NCI-H2227 (cell line): ENCODE measurements at regions not wholly inside any gene's neighbourhood (a gene's known extent, or its start where the extent isn't known, plus 50 kb on each side); places are given as distances from the start of the nearest gene placed in this dataset.
"Not testable (repeated sequence)": the region's sequence is repeated elsewhere in the genome, so short reads cannot be mapped to it uniquely, and the experiment has no call there.

Experiments used
- DNase-seq: peaks from one replicate; lab custom pipeline; 2025; ENCODE audit not compliant: unreplicated experiment; lab: John Stamatoyannopoulos, UW

GRCh38 chr5:25029004-25029403 lies 384.2 kb upstream of the CDH10 start:
- DNase-seq: no peak

- no peak for DNase-seq
These were observed 382.7 kb upstream of the CDH10 start for GRCh38 chr5:25027526-25027925.

- no peak for DNase-seq
These were observed 382.3 kb upstream of the CDH10 start for GRCh38 chr5:25027061-25027460.

DNA sequence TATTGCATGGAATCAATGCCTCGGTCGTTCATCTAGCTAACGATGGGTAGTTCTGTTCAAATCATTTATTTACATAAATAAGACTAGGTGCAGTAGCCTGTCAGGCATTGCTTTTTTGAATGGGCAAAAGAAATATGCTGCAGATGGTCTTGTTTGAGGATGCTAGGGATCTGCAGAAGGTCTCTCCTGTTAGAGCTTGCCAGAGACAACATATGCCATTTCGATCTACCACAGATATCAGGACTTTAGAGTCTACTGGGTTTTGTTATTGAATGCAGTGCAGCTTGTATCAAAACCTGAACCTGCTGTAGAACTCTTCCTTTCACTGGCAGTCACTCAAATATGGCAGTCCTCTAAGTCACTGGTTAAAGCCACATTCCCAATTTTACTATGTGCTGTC lies 381.1 kb upstream of the CDH10 start:
- no peak for DNase-seq

DNA sequence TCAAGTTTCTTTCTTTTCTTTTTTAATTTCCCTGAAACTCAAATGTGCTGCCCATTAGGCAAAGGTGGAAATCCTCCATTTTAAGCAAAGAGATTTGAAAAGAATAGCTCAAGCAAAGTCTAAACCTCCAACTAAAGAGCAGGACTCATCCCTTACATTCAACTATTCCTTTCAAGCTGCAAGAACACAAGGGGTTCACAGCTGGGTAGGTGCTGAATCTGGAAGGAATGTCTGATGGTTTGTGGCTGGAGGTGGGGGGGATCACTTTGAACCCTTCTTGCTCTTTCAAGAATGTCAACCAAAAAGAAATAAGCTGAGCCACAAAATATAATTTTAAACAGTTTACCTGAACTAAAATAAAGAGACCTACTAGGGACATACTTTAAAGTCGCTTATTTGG lies 375.7 kb upstream of the CDH10 start:
- DNase-seq: no peak

DNA sequence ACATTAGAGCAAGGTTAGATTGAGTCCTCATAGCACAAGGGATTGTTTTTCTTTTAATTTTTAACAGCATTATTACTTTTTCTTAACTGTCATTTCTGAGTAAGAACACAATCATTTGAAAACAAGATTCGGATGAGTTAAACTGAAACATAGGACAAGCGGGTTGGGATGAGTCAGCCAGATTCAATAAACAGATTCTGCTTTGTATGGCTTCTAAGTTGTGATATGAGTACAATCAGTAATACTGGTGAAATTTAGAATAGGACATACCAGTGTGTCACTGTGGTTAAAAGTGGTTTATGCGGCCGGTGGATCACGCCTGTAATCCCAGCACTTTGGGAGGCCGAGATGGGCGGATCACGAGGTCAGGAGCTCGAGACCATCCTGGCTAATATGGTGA lies 364.3 kb upstream of the CDH10 start:
- no peak for DNase-seq

GRCh38 chr5:25006734-25007133 lies 362.0 kb upstream of the CDH10 start:
- DNase-seq: peak; percentile 28

DNA sequence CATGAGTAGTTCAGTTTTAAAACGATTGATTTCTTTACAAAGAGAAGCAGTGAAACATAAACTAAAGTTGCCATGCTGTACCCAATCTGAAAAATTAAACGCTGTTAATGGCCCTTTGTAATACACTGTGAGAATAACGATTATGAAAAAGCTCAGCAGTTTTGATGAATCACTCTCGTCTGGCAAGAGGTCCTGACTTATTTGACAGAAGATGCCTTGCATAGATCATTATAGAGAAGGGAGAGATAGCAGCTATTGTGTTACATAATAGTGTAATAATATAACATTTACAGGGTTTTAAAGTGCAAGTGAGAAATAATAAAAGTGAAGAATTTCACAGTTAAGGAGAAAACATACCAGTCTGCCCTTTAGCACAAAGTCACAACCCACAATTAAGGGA lies 361.5 kb upstream of the CDH10 start:
- no peak for DNase-seq

GRCh38 chr5:25005431-25005830 lies 360.7 kb upstream of the CDH10 start:
- no peak for DNase-seq

GRCh38 chr5:25002371-25002770 lies 357.6 kb upstream of the CDH10 start:
- no peak for DNase-seq

GRCh38 chr5:24999732-25000131 lies 355.0 kb upstream of the CDH10 start:
- no peak for DNase-seq

GRCh38 chr5:24998641-24999040 lies 353.9 kb upstream of the CDH10 start:
- DNase-seq: no peak

DNA sequence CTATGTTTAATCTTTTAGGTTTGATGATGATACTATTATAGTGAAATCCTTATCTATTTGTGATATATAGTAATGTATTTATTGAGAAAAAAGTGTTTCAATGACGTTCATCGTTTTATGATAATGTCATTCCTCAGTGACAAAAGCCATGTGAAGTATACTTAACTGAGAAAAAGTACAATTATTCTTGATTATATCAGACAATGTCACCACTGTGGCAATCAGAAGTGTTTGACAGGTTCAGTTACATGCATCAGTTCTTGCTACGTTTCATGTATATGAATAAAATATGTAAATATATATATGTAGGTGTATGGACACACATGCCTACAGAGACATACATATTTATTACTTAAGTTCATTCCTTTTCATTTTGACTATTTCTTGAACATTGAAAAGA lies 341.5 kb upstream of the CDH10 start:
- DNase-seq: no peak

- not testable (repeated sequence) for DNase-seq
These were observed 333.8 kb upstream of the CDH10 start for GRCh38 chr5:24978552-24978951.

DNA sequence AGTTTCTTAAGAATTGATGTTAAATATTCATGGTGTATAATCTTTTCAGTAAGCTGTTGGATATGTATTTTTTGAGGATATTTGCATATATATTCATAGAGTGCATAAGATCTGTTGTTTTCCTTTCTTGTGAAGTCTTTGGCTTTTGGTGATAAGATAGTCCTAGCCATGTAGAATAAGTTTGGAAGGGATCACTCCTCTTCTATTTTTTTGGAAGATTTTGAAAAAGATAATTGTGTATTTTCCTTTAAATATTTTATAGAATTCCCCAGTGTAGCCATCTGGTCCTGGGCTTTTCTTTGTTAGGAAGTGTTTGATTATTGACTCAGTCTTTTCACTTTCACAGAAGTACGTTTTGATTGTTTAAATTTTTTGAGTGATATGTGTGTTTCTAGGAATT lies 318.8 kb upstream of the CDH10 start:
- DNase-seq: no peak

DNA sequence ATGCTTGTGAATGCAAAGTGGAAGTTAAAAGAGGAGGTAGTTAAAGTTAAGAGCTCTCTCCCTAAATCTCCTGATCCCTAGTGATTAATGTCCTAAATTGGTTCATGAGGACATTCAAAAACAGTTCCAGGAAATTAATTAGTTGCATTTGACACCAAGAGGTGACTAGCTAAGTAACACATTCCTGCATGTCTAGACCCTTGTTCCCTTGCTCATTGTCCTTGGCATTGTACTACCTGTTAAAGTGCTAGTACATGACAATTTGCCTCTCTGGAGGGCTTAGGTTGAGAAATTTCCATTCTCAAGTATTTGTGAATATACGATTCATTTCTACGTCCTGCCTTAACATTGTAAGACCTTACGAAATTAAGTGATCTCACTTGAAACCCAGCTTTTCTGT lies 278.6 kb upstream of the CDH10 start:
- DNase-seq: no peak

DNA sequence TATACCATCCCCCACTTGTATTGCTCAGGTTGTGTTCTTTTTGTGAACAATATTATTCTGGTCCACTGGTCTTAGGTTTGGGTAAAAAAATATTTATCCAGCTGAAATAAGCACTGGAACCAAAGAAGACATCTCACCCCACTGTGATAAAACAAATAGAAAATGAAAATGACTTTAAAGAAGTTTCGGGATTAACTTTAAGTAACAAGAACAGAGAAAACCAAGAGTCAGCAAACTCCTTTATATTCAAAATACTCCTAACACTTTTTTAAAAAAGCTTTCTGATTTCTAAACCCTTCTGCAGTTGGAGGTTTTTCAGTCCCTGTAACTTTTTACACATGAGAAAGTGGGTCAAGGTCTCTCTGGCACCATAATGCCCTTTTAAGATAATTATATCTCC lies 273.9 kb upstream of the CDH10 start:
- DNase-seq: no peak

DNA sequence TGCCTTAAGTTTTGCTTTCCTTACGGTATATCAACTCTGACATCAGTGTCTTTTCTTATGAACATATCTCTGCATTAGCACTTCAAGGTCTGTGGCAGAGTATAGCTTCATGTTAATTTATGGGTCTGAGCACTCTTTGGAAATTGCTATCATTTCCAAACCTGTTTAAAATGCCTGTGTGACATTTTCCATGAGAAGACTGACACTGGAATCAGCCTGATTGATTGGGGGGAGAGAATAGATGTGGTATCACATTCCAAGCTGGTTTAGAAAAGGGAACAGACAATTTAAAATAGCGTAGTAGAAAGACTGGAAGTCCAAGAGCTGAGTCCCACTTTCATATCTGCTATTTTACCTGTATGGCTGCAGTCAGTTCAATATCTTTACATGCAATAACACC lies 272.1 kb upstream of the CDH10 start:
- no peak for DNase-seq

DNA sequence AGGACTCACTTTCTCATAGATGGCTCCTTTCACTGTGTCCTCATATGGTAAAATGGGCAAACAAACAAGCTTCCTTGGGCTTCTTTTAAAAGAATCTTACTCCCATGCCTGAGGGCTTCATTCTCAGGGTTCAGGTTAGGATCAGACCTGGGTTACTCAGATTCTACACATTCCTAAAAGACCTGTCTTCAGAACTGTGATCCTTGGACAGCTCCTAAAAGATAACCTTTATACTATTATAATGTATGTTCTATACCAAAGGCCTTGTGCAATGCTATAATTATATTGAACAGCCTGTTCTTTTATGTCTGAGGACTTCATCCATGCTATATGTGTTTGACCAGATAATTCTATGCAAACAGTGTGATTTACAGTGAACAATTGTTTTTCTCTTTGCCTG lies 264.4 kb upstream of the CDH10 start:
- DNase-seq: no peak

GRCh38 chr5:24906689-24907088 lies 261.9 kb upstream of the CDH10 start:
- no peak for DNase-seq

GRCh38 chr5:24904981-24905517 lies 260.3 kb upstream of the CDH10 start:
- no peak for DNase-seq

DNA sequence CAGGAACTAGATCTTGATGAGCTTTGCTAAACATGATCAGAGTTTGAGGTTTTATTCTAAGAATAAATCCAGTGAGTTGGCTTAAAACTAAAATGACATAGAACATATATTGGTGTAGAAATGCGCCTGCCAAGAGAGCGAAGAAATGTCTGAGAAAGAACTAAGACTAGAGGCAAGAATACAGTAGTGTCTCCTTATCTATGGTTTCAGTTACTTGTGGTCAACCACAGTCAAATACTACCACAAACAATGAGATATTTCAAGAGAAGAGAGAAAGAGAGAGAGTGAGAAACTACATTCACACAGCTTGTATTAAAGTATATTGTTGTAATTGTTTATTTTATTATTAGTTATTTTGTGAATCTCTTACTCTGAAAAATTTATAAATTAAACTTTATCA lies 254.4 kb upstream of the CDH10 start:
- DNase-seq: no peak

DNA sequence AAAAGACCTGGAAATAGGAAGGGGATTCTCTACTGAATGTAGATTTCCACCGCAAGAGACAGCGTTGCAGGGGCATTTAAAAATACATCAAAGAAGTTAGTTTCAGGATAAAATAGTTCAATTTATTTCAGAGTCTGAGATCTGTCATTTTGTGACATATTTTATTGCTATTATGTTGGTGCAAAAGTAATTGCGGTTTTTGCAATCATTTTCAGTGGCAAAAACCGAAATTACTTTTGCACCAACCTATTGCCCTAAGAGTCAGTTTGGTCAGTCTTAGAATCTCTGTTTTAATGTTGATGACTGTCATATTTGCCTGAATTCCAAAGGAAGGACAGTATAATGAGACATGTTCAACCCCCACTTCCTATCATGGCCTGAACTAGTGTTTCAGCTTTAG lies 219.5 kb upstream of the CDH10 start:
- DNase-seq: no peak

DNA sequence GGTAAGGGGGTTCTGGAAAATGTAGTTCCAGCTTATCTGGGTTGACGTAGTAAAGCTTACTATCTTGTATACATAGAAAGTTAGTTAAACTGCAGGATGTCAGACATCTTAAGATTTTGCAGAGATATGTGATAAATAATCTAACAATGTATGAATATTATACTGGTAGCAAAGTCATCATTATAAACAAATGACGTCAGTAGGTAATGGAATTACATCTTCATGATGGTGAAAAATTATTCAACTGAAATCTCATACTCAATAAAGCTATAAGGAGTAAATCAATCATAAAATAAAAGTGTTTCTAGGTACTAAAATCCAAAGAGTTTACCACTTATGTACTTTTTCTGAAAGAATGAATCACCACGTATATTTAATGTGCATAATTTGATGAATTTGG lies 217.3 kb upstream of the CDH10 start:
- no peak for DNase-seq
